ENCODE measurements at regions not wholly inside any gene's neighbourhood (a gene's known extent, or its start where the extent isn't known, plus 50 kb on each side); places are given as distances from the start of the nearest gene placed in this dataset.

- intact Hi-C loops (cut with micrococcal nuclease; ENCODE audit: unreplicated experiment) = no loop called here
- H4K20me1 ChIP-seq (ENCODE audit: insufficient read depth) = no peaks in the 10 kb centered on the region
- ChIA-PET CTCF (interaction anchor here (0.5 kb wide), 1 partner anchor 127 kb away, joined by 5 read pairs; no protein-coding TSS in a partner anchor), POLR2A (ENCODE audit: unreplicated experiment) (interaction anchor here (0.7 kb wide), 1 partner anchor 271 kb away, joined by 3 read pairs; no protein-coding TSS in a partner anchor)
- no peaks in the 10 kb centered on the region for H3K27me3 ChIP-seq (ENCODE audit: insufficient read depth, low read depth)
- H3K4me3 ChIP-seq = no peak overlapping the region
- no peaks in the 10 kb centered on the region for H3K79me2 ChIP-seq (ENCODE audit: low read depth)
- H3K4me2 ChIP-seq = no peak overlapping the region
- H3K36me3 ChIP-seq (ENCODE audit: low read depth) = no peaks in the 10 kb centered on the region
- TF ChIP-seq EZH2 (IDR thresholded peaks at IDR 0.05; ENCODE audit: low read depth) (no peak), CTCF (conservative IDR thresholded peaks at IDR 0.05) (no peak)
- H3K4me1 ChIP-seq (replicated peaks; ENCODE audit: insufficient read depth) = no peaks in the 10 kb centered on the region
- H2AFZ ChIP-seq = no peak overlapping the region
- DNase-seq = no peak
- H3K9me2 ChIP-seq (ENCODE audit: insufficient read depth) = no peaks in the 10 kb centered on the region
- no TSS peak for BruUV-seq (replicated peaks)
- H3K9me3 ChIP-seq (ENCODE audit: insufficient read depth, low read depth) = no peaks in the 10 kb centered on the region
- H3F3A ChIP-seq (ENCODE audit: insufficient read depth, low read depth) = no peaks in the 10 kb centered on the region
- H3K27ac ChIP-seq = no peak overlapping the region
Measured at GRCh38 chr3:90129730-90130129, 1022.3 kb downstream of the EPHA3 start.

GRCh38 chr3:90132197-90132596 is 1024.8 kb downstream of the EPHA3 start:
- H3K9me2 ChIP-seq (ENCODE audit: insufficient read depth) = no peaks in the 10 kb centered on the region
- H3K27me3 ChIP-seq (ENCODE audit: insufficient read depth, low read depth) = no peaks in the 10 kb centered on the region
- H4K20me1 ChIP-seq (ENCODE audit: insufficient read depth) = no peaks in the 10 kb centered on the region
- no peaks in the 10 kb centered on the region for H3F3A ChIP-seq (ENCODE audit: insufficient read depth, low read depth)
- no peak overlapping the region for H3K27ac ChIP-seq
- no peak for TF ChIP-seq CTCF (conservative IDR thresholded peaks at IDR 0.05)
- TF ChIP-seq EZH2 (IDR thresholded peaks at IDR 0.05; ENCODE audit: low read depth) = no peak
- no peaks in the 10 kb centered on the region for H3K9me3 ChIP-seq (ENCODE audit: insufficient read depth, low read depth)
- H2AFZ ChIP-seq = no peak overlapping the region
- H3K36me3 ChIP-seq (ENCODE audit: low read depth) = no peaks in the 10 kb centered on the region
- H3K4me1 ChIP-seq (replicated peaks; ENCODE audit: insufficient read depth) = no peaks in the 10 kb centered on the region
- no peaks in the 10 kb centered on the region for H3K79me2 ChIP-seq (ENCODE audit: low read depth)
- DNase-seq = no peak
- intact Hi-C loops (cut with micrococcal nuclease; ENCODE audit: unreplicated experiment) = no loop called here
- no peak overlapping the region for H3K4me3 ChIP-seq
- ChIA-PET POLR2A (ENCODE audit: unreplicated experiment) (no interaction called here), CTCF (no interaction called here)
- no TSS peak for BruUV-seq (replicated peaks)
- H3K4me2 ChIP-seq = no peak overlapping the region

GRCh38 chr3:90134090-90134489 is 1026.7 kb downstream of the EPHA3 start:
- H3K9me3 ChIP-seq (ENCODE audit: insufficient read depth, low read depth) = no peaks in the 10 kb centered on the region
- H3K9me2 ChIP-seq (ENCODE audit: insufficient read depth) = no peaks in the 10 kb centered on the region
- POLR2A ChIA-PET (ENCODE audit: unreplicated experiment) = no interaction called here
- H4K20me1 ChIP-seq (ENCODE audit: insufficient read depth) = no peaks in the 10 kb centered on the region
- no peak overlapping the region for H2AFZ ChIP-seq
- CTCF ChIA-PET = no interaction called here
- no peaks in the 10 kb centered on the region for H3F3A ChIP-seq (ENCODE audit: insufficient read depth, low read depth)
- no TSS peak for BruUV-seq (replicated peaks)
- no peaks in the 10 kb centered on the region for H3K79me2 ChIP-seq (ENCODE audit: low read depth)
- H3K4me1 ChIP-seq (replicated peaks; ENCODE audit: insufficient read depth) = no peaks in the 10 kb centered on the region
- no peaks in the 10 kb centered on the region for H3K27me3 ChIP-seq (ENCODE audit: insufficient read depth, low read depth)
- no peak overlapping the region for H3K4me3 ChIP-seq
- no peak for DNase-seq
- H3K27ac ChIP-seq = no peak overlapping the region
- no peaks in the 10 kb centered on the region for H3K36me3 ChIP-seq (ENCODE audit: low read depth)
- no peak for TF ChIP-seq EZH2 (IDR thresholded peaks at IDR 0.05; ENCODE audit: low read depth)
- TF ChIP-seq CTCF (conservative IDR thresholded peaks at IDR 0.05) = no peak
- H3K4me2 ChIP-seq = no peak overlapping the region
- intact Hi-C loops (cut with micrococcal nuclease; ENCODE audit: unreplicated experiment) = no loop called here
